Stimulated activated CD4-positive, alpha-beta T cell treated with anti-CD3 and anti-CD28 coated beads, Interleukin-1b, Interleukin-23, amount 100 ng/mL, for 24 hours (primary cell): ENCODE measurements at regions not wholly inside any gene's neighbourhood (a gene's known extent, or its start where the extent isn't known, plus 50 kb on each side); places are given as distances from the start of the nearest gene placed in this dataset.
"Not testable (repeated sequence)": the region's sequence is repeated elsewhere in the genome, so short reads cannot be mapped to it uniquely, and the experiment has no call there.

Experiments
- DNase-seq, 4 experiments: peaks; one replicate each; pipeline ENCODE4 v3.0.0-alpha.2; 2020; ENCODE audit warnings: low read depth in 4 of 4, low spot score in 1 of 4

DNA sequence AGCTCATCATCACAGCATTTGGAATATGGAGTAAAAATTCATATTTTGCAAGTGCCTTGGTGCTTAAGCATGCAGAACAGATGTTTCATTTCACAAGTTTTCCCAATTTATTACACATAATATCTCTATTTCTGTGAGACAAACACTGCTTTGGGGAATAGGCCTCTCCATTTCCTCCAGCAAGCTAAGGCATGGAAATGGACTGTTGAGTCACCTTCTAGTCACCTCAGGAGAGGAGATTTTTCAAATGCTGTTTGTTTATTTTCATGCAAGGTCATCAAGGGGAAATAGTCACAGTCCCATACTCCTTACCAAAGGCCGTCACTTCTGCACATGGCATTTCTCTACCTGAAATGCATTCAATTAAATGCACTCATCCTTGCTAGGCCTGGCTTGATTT lies 57.4 kb upstream of the NUTM2D start:
- DNase-seq: not testable (repeated sequence)

DNA sequence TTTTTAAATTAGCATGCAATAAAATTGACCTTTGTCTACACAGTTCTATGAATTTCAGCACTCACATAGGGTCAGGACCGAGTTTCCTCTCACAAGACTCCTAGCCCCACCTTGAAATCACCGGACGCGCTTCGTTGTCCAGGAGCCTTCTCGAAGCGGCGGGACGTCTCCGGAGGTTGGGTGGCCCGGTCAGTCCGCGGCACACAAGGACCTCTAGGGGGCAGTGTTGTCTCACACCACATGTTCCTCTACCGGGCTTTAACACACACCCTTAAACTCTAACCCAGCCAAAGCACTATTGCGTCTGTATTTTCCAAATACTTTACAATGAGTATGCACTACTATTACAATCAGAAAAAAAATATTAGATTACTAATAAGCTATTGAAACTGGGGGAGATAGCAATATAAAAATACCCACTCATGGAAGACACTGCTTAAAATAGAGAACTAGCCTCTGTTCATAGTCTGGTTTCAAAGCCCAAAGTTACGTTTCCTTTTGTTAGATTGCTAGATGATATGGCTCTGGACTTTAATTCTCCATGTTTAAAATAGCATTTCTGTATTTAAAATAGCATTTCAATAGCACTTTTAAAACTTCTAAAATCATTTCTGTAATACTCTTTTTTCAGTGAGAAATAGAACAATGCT lies 56.0 kb upstream of the NUTM2D start:
- peak in 3 of 4 experiments; percentile 0 to 10 (median 8) for DNase-seq

DNA sequence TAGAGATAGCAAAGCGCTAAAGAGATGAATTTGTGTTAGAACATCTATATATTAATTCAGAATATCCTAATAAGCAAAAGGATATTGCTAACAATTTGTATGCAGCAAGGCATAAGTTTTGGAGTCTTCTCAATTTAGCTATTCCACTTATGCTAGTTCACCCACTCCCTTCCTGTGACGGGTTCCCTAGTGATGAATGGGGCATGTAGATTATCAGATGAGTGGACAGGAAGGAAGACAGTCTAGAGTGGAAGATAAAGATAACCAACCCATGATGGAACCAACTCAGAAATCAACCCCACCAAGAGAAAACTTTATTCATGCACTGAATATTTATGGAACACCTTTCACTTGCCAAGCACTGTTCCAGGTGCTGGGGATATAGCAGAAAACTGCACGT lies 55.4 kb upstream of the NUTM2D start:
- DNase-seq: not testable (repeated sequence)

DNA sequence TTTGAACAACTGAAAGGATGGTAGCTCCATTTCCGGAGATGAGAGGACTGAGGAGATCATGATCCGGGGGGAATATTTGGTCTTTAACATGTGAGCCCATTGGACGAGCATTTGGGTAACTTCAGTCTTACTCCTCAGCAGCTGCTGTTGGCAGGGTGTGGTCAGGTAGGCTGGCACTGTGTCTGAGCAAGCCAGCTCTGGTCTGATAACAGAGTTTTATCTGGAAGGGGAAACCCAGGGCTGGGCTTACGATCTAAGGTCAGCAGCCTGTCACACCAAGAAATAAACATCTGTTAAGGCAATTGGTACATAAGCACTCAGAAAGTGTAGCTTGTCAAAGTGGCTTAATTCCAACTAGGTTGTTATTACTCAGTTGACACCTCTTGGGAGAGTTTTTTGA lies 53.8 kb upstream of the NUTM2D start:
- not testable (repeated sequence) for DNase-seq

DNA sequence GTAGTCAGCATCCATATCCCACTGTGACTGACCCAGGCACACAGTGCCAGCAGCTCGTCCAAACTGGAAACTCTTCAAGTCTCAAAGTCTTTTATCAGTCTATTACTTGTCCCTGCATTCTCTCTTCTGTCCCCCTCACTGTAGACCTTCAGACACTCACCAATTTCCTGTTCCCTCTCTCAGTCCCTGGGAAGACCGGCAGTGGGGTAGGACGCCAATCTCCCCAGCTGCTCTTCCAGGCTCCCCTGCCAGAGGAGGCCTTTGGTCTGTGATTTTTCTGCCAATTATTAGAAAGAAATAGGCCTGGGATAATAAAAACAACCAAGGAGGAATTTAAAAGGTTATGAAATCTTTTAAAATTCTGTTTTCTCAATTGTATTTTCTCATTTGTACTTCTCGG lies 50.9 kb upstream of the NUTM2D start:
- DNase-seq: not testable (repeated sequence)
